Stimulated activated CD4-positive, alpha-beta T cell treated with anti-CD3 and anti-CD28 coated beads, Interleukin-1b, Interleukin-23, amount 100 ng/mL, for 24 hours (primary cell): ENCODE measurements at regions not wholly inside any gene's neighbourhood (a gene's known extent, or its start where the extent isn't known, plus 50 kb on each side); places are given as distances from the start of the nearest gene placed in this dataset.
"Not testable (repeated sequence)": the region's sequence is repeated elsewhere in the genome, so short reads cannot be mapped to it uniquely, and the experiment has no call there.

Experiments used
- DNase-seq, 4 experiments: peaks; one replicate each; pipeline ENCODE4 v3.0.0-alpha.2; 2020; ENCODE audit warnings: low read depth in 4 of 4, low spot score in 1 of 4

- no peak for DNase-seq
Observed at GRCh38 chr12:13924286-13924685, 57.1 kb downstream of the GRIN2B start.

- DNase-seq: no peak
Observed at GRCh38 chr12:13918897-13919296, 62.5 kb downstream of the GRIN2B start.

- DNase-seq: no peak
Observed at GRCh38 chr12:13915096-13915495, 66.3 kb downstream of the GRIN2B start.

- DNase-seq: no peak
Observed at GRCh38 chr12:13913371-13913770, 68.0 kb downstream of the GRIN2B start.

DNA sequence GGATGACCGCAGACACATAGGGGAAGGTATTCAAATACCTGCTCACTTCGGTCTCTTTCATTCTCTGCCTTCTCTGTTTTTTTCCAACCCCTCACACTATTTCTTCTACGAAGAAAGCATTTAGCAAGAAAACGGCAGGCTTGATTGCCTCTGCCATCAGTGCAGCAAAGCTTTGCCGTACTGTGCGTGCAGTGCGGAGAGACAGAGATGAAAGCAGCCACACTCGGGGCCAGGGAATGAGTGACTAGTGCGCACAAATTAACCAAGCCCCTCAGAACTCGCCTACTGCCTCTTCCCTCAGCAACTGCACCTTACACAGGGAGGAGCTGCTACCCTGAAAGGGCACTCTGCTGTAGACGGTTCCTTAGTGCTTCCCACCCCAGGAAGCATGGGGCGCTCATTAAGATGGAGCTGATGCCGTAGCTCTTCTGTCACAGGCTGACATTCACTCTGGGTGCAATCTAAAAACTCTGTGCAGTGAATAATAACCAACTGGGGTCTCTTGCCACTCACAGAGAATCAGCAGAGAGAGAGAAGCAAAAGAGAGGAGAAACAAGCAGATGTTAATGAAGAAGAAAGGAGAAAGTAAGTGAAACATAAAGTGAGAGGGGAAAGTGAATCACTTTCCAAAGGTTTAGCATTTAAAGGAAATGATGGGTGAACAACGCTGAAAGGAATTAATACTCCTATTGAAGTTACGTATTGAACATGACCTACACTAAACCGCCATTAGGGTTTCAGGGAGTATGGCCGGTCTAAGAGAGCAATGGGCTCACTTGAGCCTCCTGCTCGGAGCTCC, 69.4 kb downstream of the GRIN2B start:
- DNase-seq: no peak

GRCh38 chr12:13905794-13906193, 75.6 kb downstream of the GRIN2B start:
- no peak for DNase-seq

DNA sequence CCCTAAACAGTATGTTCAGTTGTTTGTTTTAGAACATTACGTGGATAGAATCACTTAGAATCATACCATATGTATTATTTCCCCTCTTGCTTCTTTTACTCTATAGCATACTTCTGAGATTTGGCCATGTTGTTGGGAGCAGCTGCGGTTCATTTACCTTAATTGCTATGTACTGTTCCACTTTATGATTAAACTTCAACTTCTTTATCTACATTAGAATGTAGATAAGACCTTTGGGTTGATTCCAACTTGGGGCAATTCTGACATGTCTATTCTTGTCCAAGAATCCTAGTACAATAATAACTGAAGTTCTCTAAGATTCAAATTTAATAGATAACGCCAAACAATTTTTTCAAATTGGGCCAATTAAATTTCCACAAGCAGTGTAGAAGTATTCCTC, 80.7 kb downstream of the GRIN2B start:
- DNase-seq: no peak

- not testable (repeated sequence) for DNase-seq
Observed at GRCh38 chr12:13898387-13898786, 83.0 kb downstream of the GRIN2B start.

- DNase-seq: no peak
Observed at GRCh38 chr12:13897811-13898210, 83.6 kb downstream of the GRIN2B start.

DNA sequence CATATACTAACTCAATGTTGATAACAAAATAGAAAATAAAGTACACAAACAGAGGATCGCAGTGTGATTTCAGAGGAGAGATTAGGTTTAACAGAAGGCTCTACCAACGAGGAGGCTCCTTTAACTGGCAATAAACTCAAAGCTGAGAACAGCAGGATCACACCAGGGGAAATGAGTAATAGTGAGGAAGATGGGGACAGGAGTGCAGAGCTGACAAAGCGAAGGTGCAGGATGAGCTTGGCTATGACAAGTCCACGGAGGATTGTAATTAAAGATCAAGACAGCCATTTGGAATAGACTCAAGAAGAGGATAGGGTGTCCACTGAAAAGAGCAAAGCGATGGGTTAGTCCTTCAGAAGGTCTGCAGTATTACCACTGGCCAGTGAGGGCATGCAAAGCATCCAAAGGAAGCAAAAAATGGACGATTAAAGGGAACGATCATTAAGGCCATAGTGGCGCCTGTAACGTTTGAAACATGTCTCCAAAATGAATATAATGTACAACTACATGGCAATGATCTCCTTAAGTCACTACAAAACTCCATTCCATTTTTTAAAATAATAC, 85.3 kb downstream of the GRIN2B start:
- no peak for DNase-seq

DNA sequence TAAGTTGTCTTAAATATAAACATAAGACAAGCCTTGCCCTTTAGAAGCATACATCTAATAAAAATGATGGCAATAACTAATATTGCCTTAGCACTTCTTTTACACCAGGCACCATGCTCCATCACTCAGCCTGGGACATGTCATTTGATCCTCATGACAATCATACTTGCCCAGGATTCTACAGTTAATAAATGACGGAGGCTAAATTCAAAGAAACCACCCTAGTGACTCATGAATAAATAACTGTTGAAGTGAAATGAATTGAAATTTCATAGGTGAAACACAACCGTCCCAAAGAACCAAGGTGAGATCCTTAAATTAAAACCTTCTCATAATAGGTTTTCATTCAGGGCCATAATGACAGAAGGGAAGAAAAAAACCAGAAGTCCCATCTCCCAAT, 89.5 kb downstream of the GRIN2B start:
- DNase-seq: no peak

DNA sequence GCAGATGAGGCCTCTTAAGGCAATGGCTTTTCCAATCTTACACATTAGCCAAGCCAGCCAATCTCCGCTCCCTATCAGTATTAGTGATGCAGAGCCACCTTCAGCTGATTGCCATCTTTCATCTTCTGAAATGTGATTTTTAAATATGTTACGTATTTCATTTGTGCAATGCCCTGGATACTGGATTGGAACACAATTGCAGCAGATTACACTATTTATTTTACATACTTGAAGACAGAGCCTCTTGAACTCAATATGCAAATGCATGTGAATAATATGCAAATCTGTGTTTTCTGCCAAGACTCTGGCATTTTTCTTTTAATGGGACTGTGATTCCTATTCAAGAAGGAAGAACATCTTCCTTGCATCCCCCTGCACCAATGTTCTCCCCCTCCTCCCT, 90.5 kb downstream of the GRIN2B start:
- no peak for DNase-seq

DNA sequence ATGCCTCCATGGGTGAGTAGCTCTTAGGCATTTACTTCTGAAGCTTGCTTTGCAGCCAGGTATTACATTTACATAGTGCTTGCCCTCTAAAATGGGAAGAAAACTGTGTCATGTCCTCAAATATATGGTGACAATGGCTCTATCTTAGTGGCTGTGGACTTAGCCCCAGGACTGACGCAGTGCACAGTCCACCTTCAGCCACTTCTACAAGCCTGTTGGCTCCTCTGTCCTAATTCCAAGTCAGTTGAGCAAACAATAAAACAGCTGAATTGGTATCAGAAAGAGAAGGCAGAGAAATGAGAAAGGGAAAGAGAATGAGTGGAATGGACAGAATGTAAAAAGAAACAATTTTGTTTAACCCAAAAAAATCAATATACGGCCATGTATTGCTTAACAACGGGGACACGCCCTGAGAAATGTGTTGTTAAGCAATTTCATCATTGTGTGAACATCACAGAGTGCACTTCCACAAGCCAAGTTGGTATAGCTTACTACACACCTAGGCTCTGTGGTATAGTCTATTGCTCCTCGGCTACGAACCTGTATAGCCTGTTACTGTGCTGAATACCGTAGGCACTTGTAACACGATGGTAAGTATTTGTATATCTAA, 93.5 kb downstream of the GRIN2B start:
- no peak for DNase-seq

DNA sequence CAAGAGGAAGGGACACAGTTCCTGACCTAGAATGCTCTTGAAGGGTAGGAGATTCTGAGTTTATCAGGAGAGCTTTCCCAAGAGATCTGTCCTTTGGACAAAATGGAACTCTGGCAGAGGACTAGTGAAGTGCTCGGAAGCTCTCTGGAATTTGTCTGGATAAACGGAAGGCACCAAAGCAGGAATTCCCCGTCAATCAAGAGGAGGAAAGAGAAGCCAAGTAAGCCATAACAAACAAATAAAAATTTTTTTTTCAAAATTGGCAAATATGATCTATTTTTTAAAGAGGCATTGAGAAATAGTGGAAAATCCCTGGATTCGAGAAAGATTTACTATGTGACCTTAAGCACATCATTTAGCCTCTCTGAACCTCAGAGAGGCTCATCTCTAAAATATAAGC, 99.2 kb downstream of the GRIN2B start:
- DNase-seq: no peak

- DNase-seq: no peak
Observed at GRCh38 chr12:13880613-13881012, 100.8 kb downstream of the GRIN2B start.

DNA sequence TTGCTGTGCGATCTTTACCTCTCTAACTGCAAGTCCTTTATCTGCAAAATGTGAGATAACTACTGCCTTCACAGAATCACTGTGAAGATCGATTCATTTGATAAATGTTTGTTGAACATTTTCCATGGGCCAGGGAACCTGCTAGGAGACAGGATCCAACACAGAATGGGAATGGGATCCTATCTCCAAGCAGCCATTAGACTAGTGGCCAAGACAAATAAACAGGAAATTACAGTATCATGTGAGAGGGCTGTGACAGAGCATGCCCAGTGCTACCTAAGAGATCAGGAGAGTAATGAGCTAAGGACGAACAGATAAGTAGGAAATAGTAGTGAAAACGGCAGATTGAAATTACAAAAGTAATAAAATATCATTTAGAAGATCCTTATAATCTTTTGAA, 105.7 kb downstream of the GRIN2B start:
- DNase-seq: no peak

- DNase-seq: no peak
Observed at GRCh38 chr12:13870255-13870654, 111.1 kb downstream of the GRIN2B start.

DNA sequence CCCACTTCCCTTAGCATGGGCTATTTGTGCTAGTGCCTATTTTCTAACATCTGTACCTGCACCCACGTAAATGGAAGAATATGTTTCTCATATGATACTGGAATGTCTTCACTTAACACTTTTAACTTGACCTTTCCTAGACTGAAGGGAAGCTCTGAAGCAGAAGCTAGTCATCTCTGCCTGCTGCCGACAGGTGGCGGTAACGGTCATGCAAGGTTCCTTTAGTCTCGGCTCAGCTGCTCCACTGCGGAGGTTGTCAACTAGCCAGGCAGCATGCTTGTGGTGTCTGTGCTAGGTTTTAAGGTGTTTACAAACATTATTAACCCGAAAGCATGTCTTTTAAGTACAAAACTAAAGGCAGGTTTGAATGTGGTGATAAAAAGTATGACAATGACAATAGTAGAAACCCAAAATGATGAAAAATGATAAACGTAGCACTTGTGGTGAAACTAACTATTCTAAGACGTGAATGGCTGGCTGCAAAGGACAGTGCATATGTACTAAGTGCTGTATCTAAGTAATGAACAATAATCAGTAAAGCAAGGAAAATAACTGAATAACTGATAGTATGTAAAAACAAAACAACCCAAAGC, 117.2 kb downstream of the GRIN2B start:
- DNase-seq: peak; percentile 18 to 32 (median 28)

GRCh38 chr12:13857750-13858149, 123.7 kb downstream of the GRIN2B start:
- DNase-seq: no peak

GRCh38 chr12:13853471-13853870, 127.9 kb downstream of the GRIN2B start:
- no peak for DNase-seq

GRCh38 chr12:13851828-13852227, 129.6 kb downstream of the GRIN2B start:
- no peak for DNase-seq

- no peak for DNase-seq
Observed at GRCh38 chr12:13849456-13849855, 131.9 kb downstream of the GRIN2B start.
